NT2/D1 (cell line): ENCODE measurements at regions not wholly inside any gene's neighbourhood (a gene's known extent, or its start where the extent isn't known, plus 50 kb on each side); places are given as distances from the start of the nearest gene placed in this dataset.

Experiments used
- SUZ12 ChIP-seq: IDR thresholded peaks from 2 replicates; pipeline ENCODE4 v1.6.1; 2011; ENCODE audit not compliant: insufficient read length, insufficient read depth; ENCODE audit errors: extremely low read depth
- YY1 ChIP-seq: IDR thresholded peaks from 2 replicates; pipeline ENCODE4 v1.6.1; 2011; ENCODE audit not compliant: insufficient read length, insufficient read depth
- ZNF274 ChIP-seq: IDR thresholded peaks from 2 replicates; pipeline ENCODE4 v1.6.1; 2011; ENCODE audit warnings: mild to moderate bottlenecking, low read depth, low read length

DNA sequence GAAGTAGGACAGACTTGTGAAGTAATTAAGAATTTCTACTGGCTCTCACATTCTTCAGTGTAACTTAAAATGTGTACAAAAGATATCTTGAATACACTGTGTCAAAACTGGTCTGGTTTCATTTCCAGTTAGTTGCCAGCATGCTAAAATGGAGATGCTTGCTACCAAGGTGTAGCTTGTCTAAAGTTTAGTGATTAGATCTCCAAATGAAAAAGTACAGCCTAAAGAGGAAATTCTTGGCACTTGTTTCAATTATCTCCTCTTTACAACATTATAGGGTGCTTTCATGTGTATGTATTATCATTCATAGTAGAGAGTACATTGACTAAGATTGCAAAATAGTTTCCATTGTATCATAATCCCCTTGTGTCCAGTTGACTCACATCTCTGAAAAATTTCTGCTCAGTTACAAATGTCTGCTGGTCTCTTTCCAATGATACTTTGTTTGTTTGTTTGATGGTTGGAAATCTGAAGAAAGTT is 97.3 kb upstream of the SPRY1 start:
- TF ChIP-seq YY1: no peak
- TF ChIP-seq SUZ12: no peak
- TF ChIP-seq ZNF274: no peak
